ENCODE measurements at regions not wholly inside any gene's neighbourhood (a gene's known extent, or its start where the extent isn't known, plus 50 kb on each side); places are given as distances from the start of the nearest gene placed in this dataset.
A peak's percentile ranks its signal among the peaks of the same experiment; 100 is the strongest.

DNA sequence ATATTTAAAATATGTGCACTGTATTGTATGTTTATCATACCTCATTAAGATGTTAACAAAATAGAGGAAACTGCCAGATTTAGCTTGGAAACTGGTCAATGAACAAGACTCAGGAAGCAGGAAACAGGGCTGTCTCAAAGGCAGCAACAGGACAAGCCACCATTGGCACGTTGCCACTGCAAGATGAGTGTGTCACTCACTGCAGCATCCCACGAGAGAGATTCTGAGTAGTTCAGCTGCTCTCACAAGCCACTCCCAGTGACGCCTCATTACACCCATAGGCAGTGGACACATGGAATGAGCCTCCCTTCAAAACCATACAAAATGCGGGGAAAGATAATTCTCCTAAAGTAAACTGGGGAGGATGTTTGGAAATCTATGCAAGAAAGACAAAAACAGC lies 181.9 kb upstream of the DLGAP1 start:
- no peaks in the 10 kb centered on the region for H3K36me3 ChIP-seq (ENCODE audit: control insufficient read depth, insufficient read depth, low read length)
- FAIRE-seq (no peak), DNase-seq (ENCODE audit: extremely low read depth in 1 of 4, low spot score in 3 of 4) (peak in 1 of 4 experiments; percentile 1), ATAC-seq (no peak)
- no peaks in the 10 kb centered on the region for H3K79me2 ChIP-seq (ENCODE audit: control insufficient read depth, insufficient read depth, low read length)
- intact Hi-C loops (cut with micrococcal nuclease) (no loop called here), in situ Hi-C loops (cut with MboI) (no loop called here)
- H3K4me1 ChIP-seq (replicated peaks in 1 of 2; ENCODE audit: control insufficient read depth in 2 of 2, insufficient read depth in 2 of 2, low read length in 2 of 2): no peaks in the 10 kb centered on the region
- BruUV-seq (replicated peaks): no TSS peak
- POLR2A ChIA-PET: no interaction called here
- CTCF ChIA-PET (ENCODE audit: low intra/inter-chr PET ratio): no interaction called here
- H3K9me3 ChIP-seq (replicated peaks; ENCODE audit: control insufficient read depth, insufficient read depth, low read depth, low read length): no peaks in the 10 kb centered on the region
- no peak overlapping the region for H2AFZ ChIP-seq (ENCODE audit: low read depth, low read length)
- H3K4me3 ChIP-seq: no peak overlapping the region
- H4K20me1 ChIP-seq (replicated peaks; ENCODE audit: control insufficient read depth, insufficient read depth, low read length): no peaks in the 10 kb centered on the region
- no peak overlapping the region for H3K9ac ChIP-seq (ENCODE audit: insufficient read depth in 1 of 2, low read depth in 2 of 2, low read length in 2 of 2)
- no peak overlapping the region for H3K27ac ChIP-seq (ENCODE audit: extremely low read depth, low read depth, low read length)
- no peak overlapping the region for H3K4me2 ChIP-seq (ENCODE audit: insufficient read depth, low read length)
- no peak for TF ChIP-seq RFX5 (IDR thresholded peaks at IDR 0.05; ENCODE audit: low read depth, low read length)
- no peak for TF ChIP-seq ZNF133 (CRISPR knock-in tag; IDR thresholded peaks at IDR 0.05)
- TF ChIP-seq ZNF224 (CRISPR knock-in tag; IDR thresholded peaks at IDR 0.05): no peak
- TF ChIP-seq KLF16 (IDR thresholded peaks at IDR 0.05): no peak
- no peak for TF ChIP-seq ESRRA (IDR thresholded peaks at IDR 0.05; ENCODE audit: borderline replicate concordance, low read depth)
- TF ChIP-seq ZNF77 (CRISPR knock-in tag; IDR thresholded peaks at IDR 0.05): no peak
- TF ChIP-seq PRMT5 (CRISPR knock-in tag; IDR thresholded peaks at IDR 0.05): no peak
- no peak for TF ChIP-seq HOXB6 (CRISPR knock-in tag; IDR thresholded peaks at IDR 0.05; ENCODE audit: borderline replicate concordance)
- no peak for TF ChIP-seq HMGN3 (IDR thresholded peaks at IDR 0.05; ENCODE audit: borderline replicate concordance, extremely low read depth, insufficient read length, low read depth, low read length)
- TF ChIP-seq HDAC3 (IDR thresholded peaks at IDR 0.05; ENCODE audit: borderline replicate concordance, partially characterized antibody): no peak
- TF ChIP-seq COPS2 (conservative IDR thresholded peaks at IDR 0.05): no peak
- no peak for TF ChIP-seq FIP1L1 (IDR thresholded peaks at IDR 0.05; ENCODE audit: low read depth, low read length, poor library complexity, severe bottlenecking)
- TF ChIP-seq YBX1 (IDR thresholded peaks at IDR 0.05): no peak
- no peak for TF ChIP-seq ASH1L (IDR thresholded peaks at IDR 0.05; ENCODE audit: borderline replicate concordance, low read depth, partially characterized antibody)
- no peak for TF ChIP-seq PHTF2 (CRISPR knock-in tag; IDR thresholded peaks at IDR 0.05)
- no peak for TF ChIP-seq ZNF12 (CRISPR knock-in tag; IDR thresholded peaks at IDR 0.05)
- TF ChIP-seq ZNF3 (CRISPR knock-in tag; IDR thresholded peaks at IDR 0.05): no peak
- whole genome bisulfite sequencing (ENCODE audit: insufficient coverage, low coverage, missing lambda C conversion rate): 0% methylated on average over 4 of the region's 4 CpGs
- H3K9me1 ChIP-seq (ENCODE audit: control insufficient read depth, insufficient read depth, low read length): no peaks in the 10 kb centered on the region
- no peaks in the 10 kb centered on the region for H3K27me3 ChIP-seq (ENCODE audit: control insufficient read depth in 2 of 2, insufficient read depth in 2 of 2, low read length in 2 of 2)
